ENCODE measurements at regions not wholly inside any gene's neighbourhood (a gene's known extent, or its start where the extent isn't known, plus 50 kb on each side); places are given as distances from the start of the nearest gene placed in this dataset.
"Not testable (repeated sequence)": the region's sequence is repeated elsewhere in the genome, so short reads cannot be mapped to it uniquely, and the experiment has no call there.

- no peak for DNase-seq
Observed at GRCh38 chr6:144360401-144360800, 75.3 kb downstream of the UTRN start.

GRCh38 chr6:144361016-144361415, 75.9 kb downstream of the UTRN start:
- DNase-seq: no peak

- DNase-seq: no peak
Observed at GRCh38 chr6:144362042-144363018, 77.2 kb downstream of the UTRN start.

- no peak for DNase-seq
Observed at GRCh38 chr6:144364208-144364720, 79.1 kb downstream of the UTRN start.

- DNase-seq: no peak
Observed at GRCh38 chr6:144364782-144365181, 79.6 kb downstream of the UTRN start.

GRCh38 chr6:144365271-144365670, 80.1 kb downstream of the UTRN start:
- no peak for DNase-seq

GRCh38 chr6:144369696-144370095, 84.6 kb downstream of the UTRN start:
- DNase-seq: not testable (repeated sequence)

- DNase-seq: no peak
Observed at GRCh38 chr6:144372116-144372515, 87.0 kb downstream of the UTRN start.

- no peak for DNase-seq
Observed at GRCh38 chr6:144372611-144373594, 87.8 kb downstream of the UTRN start.

- not testable (repeated sequence) for DNase-seq
Observed at GRCh38 chr6:144374525-144374924, 89.4 kb downstream of the UTRN start.

GRCh38 chr6:144377586-144378210, 92.6 kb downstream of the UTRN start:
- no peak for DNase-seq

GRCh38 chr6:144378437-144378836, 93.3 kb downstream of the UTRN start:
- DNase-seq: no peak

GRCh38 chr6:144379356-144379755, 94.2 kb downstream of the UTRN start:
- no peak for DNase-seq

GRCh38 chr6:144381499-144381898, 96.4 kb downstream of the UTRN start:
- DNase-seq: not testable (repeated sequence)

- no peak for DNase-seq
Observed at GRCh38 chr6:144383336-144383735, 98.2 kb downstream of the UTRN start.

GRCh38 chr6:144384427-144384826, 99.3 kb downstream of the UTRN start:
- DNase-seq: no peak

GRCh38 chr6:144389474-144389873, 104.3 kb downstream of the UTRN start:
- DNase-seq: not testable (repeated sequence)

GRCh38 chr6:144390202-144390601, 105.1 kb downstream of the UTRN start:
- no peak for DNase-seq

- no peak for DNase-seq
Observed at GRCh38 chr6:144390886-144391285, 105.8 kb downstream of the UTRN start.

GRCh38 chr6:144392536-144392935, 107.4 kb downstream of the UTRN start:
- no peak for DNase-seq

GRCh38 chr6:144394210-144394609, 109.1 kb downstream of the UTRN start:
- DNase-seq: no peak

- DNase-seq: no peak
Observed at GRCh38 chr6:144395014-144395413, 109.9 kb downstream of the UTRN start.

GRCh38 chr6:144395826-144396225, 110.7 kb downstream of the UTRN start:
- no peak for DNase-seq

Measured in GOT3 (cell line).